H1 (cell line): ENCODE measurements at regions not wholly inside any gene's neighbourhood (a gene's known extent, or its start where the extent isn't known, plus 50 kb on each side); places are given as distances from the start of the nearest gene placed in this dataset.

Experiments used
- CTCF ChIA-PET: fragments of 300-600 bp; sonication (Branson Sonifier 250); formaldehyde crosslinking; loops from one replicate; lab custom pipeline; 2021; ENCODE audit not compliant: partially characterized antibody; lab: Charles Lee
- POLR2A ChIA-PET: fragments of 300-600 bp; sonication (Branson Sonifier 250); formaldehyde crosslinking; loops from one replicate; lab custom pipeline; 2021; ENCODE audit warnings: inconsistent platforms; ENCODE audit not compliant: partially characterized antibody; lab: Charles Lee
- DNase-seq, 2 experiments: peaks; one replicate each; pipeline versions ENCODE4 v3.0.0 to v3.0.0-alpha.2; 2010 to 2022; ENCODE audit warnings: low spot score in 2 of 2, low read depth in 1 of 2, mixed read lengths in 1 of 2
- FAIRE-seq: peaks from 2 replicates; lab custom pipeline; 2011; peaks lifted over from hg19 to GRCh38; lab: Jason Lieb, UNC
- H2AFZ ChIP-seq: 2 replicates; pipeline ENCODE4 v1.8.1; 2012; ENCODE audit warnings: low read length, inconsistent platforms
- H2AK5ac ChIP-seq: 2 replicates; pipeline ENCODE4 v1.6.1; 2013; ENCODE audit warnings: low read depth, low read length
- H2BK120ac ChIP-seq: replicated peaks from 2 replicates; pipeline ENCODE3; 2013; ENCODE audit warnings: low read depth, low read length, inconsistent platforms
- H2BK12ac ChIP-seq: 2 replicates; pipeline ENCODE4 v1.6.1; 2013; ENCODE audit warnings: low read depth, low read length
- H2BK15ac ChIP-seq: 2 replicates; pipeline ENCODE4 v1.6.1; 2013; ENCODE audit warnings: low read length
- H2BK20ac ChIP-seq: 2 replicates; pipeline ENCODE4 v1.6.1; 2013; ENCODE audit warnings: low read length
- H2BK5ac ChIP-seq: 2 replicates; pipeline ENCODE4 v1.6.1; 2013; ENCODE audit warnings: low read depth, low read length
- H3K14ac ChIP-seq: 2 replicates; pipeline ENCODE4 v1.6.1; 2013; ENCODE audit warnings: inconsistent platforms; ENCODE audit not compliant: insufficient read length
- H3K18ac ChIP-seq: 2 replicates; pipeline ENCODE4 v1.6.1; 2013; ENCODE audit warnings: low read length; ENCODE audit errors: extremely low read depth
- H3K23ac ChIP-seq: 2 replicates; pipeline ENCODE4 v1.6.1; 2013; ENCODE audit warnings: inconsistent platforms; ENCODE audit not compliant: insufficient read length
- H3K23me2 ChIP-seq: 2 replicates; pipeline ENCODE4 v1.6.1; 2013; ENCODE audit warnings: low read depth, low read length
- H3K27ac ChIP-seq: 2 replicates; pipeline ENCODE4 v1.6.1; 2011; ENCODE audit warnings: low read depth, low read length, inconsistent platforms
- H3K27me3 ChIP-seq, 4 experiments: replicated peaks in 1 of 4; 1 replicate in 1 of 4; 2 replicates in 3 of 4; pipeline versions ENCODE4 v1.6.1 to v1.8.1; 2011 to 2013; ENCODE audit warnings: low read length in 3 of 4, mild to moderate bottlenecking in 3 of 4, inconsistent platforms in 2 of 4, mixed read lengths in 2 of 4, moderate library complexity in 1 of 4; ENCODE audit not compliant: control insufficient read depth in 3 of 4, insufficient read depth in 3 of 4; ENCODE audit errors: extremely low read depth in 1 of 4
- H3K36me3 ChIP-seq, 4 experiments: 2 replicates each; pipeline versions ENCODE4 v1.6.1 to v1.8.1; 2011 to 2013; ENCODE audit warnings: mild to moderate bottlenecking in 4 of 4, low read length in 3 of 4, moderate library complexity in 2 of 4, control low read depth in 1 of 4, inconsistent platforms in 1 of 4; ENCODE audit not compliant: insufficient read depth in 4 of 4, control insufficient read depth in 2 of 4
- H3K4ac ChIP-seq: replicated peaks from 2 replicates; pipeline ENCODE3; 2013; ENCODE audit warnings: low read length, low read depth, mixed read lengths, inconsistent platforms; ENCODE audit not compliant: insufficient read length
- H3K4me1 ChIP-seq, 4 experiments: replicated peaks in 1 of 4; 1 replicate in 1 of 4; 2 replicates in 3 of 4; pipeline versions ENCODE4 v1.6.1 to v1.8.1; 2011 to 2013; ENCODE audit warnings: low read length in 3 of 4, inconsistent platforms in 2 of 4, mixed read lengths in 1 of 4; ENCODE audit not compliant: insufficient read depth in 4 of 4, control insufficient read depth in 3 of 4
- H3K4me2 ChIP-seq, 2 experiments: 2 replicates each; pipeline versions ENCODE4 v1.6.1 to v1.8.1; 2011 to 2013; ENCODE audit warnings: low read depth in 2 of 2, low read length in 2 of 2, control low read depth in 1 of 2, inconsistent platforms in 1 of 2, mild to moderate bottlenecking in 1 of 2; ENCODE audit not compliant: insufficient read depth in 1 of 2
- H3K4me3 ChIP-seq, 4 experiments: fragments of 200-600, 300-600 bp in 1 of 4; sonication (generic), shearing (Covaris generic), sonication (Bioruptor Twin) in 1 of 4; 2 replicates each; pipeline versions ENCODE4 v1.5.1 to v1.8.1; 2011 to 2016; ENCODE audit warnings: low read length in 4 of 4, low read depth in 3 of 4, control low read depth in 2 of 4, inconsistent platforms in 2 of 4, mild to moderate bottlenecking in 2 of 4, mixed read lengths in 1 of 4, moderate library complexity in 1 of 4; ENCODE audit not compliant: insufficient read depth in 2 of 4; ENCODE audit errors: extremely low read depth in 1 of 4
- H3K56ac ChIP-seq: replicated peaks from 2 replicates; pipeline ENCODE3; 2013; ENCODE audit warnings: low read depth, mild to moderate bottlenecking, mixed read lengths, low read length, inconsistent platforms; ENCODE audit not compliant: insufficient read length
- H3K79me1 ChIP-seq: 2 replicates; pipeline ENCODE4 v1.6.1; 2013; ENCODE audit warnings: low read depth, low read length, control low read depth
- H3K79me2 ChIP-seq, 2 experiments: 2 replicates each; pipeline versions ENCODE4 v1.6.1 to v1.8.1; 2012 to 2013; ENCODE audit warnings: low read length in 2 of 2, mild to moderate bottlenecking in 2 of 2, inconsistent platforms in 1 of 2; ENCODE audit not compliant: insufficient read depth in 2 of 2, control insufficient read depth in 1 of 2
- H3K9ac ChIP-seq, 4 experiments: replicated peaks in 1 of 4; 1 replicate in 1 of 4; 2 replicates in 3 of 4; pipeline versions ENCODE4 v1.6.1 to v1.8.1; 2011 to 2013; ENCODE audit warnings: low read depth in 3 of 4, low read length in 3 of 4, control low read depth in 2 of 4, mild to moderate bottlenecking in 2 of 4, moderate library complexity in 2 of 4, inconsistent platforms in 1 of 4; ENCODE audit errors: extremely low read depth in 1 of 4
- H3K9me3 ChIP-seq, 2 experiments: 2 replicates each; pipeline versions ENCODE4 v1.6.1 to v1.8.1; 2012 to 2013; ENCODE audit warnings: mild to moderate bottlenecking in 2 of 2, moderate library complexity in 2 of 2, control low read depth in 1 of 2, inconsistent platforms in 1 of 2, low read depth in 1 of 2, low read length in 1 of 2, mixed read lengths in 1 of 2; ENCODE audit not compliant: insufficient read depth in 2 of 2
- H4K20me1 ChIP-seq, 2 experiments: replicated peaks in 1 of 2; 2 replicates each; pipeline versions ENCODE3 to v1.8.1; 2011 to 2013; ENCODE audit warnings: inconsistent platforms in 2 of 2, low read length in 2 of 2, mild to moderate bottlenecking in 1 of 2; ENCODE audit not compliant: insufficient read depth in 2 of 2, control insufficient read depth in 1 of 2
- H4K5ac ChIP-seq: 2 replicates; pipeline ENCODE4 v1.6.1; 2013; ENCODE audit warnings: low read length, low read depth, mixed read lengths, inconsistent platforms; ENCODE audit not compliant: insufficient read length
- H4K8ac ChIP-seq: 2 replicates; pipeline ENCODE4 v1.8.0; 2013; ENCODE audit warnings: mild to moderate bottlenecking, moderate library complexity, low read length, inconsistent platforms; ENCODE audit not compliant: insufficient read depth; ENCODE audit errors: extremely low read depth
- H4K91ac ChIP-seq: replicated peaks from 2 replicates; pipeline ENCODE3; 2013; ENCODE audit warnings: low read length, mixed read lengths, inconsistent platforms; ENCODE audit not compliant: insufficient read length
- BACH1 ChIP-seq: IDR thresholded peaks from 2 replicates; pipeline ENCODE4 v1.6.1; 2012; ENCODE audit warnings: low read length, improper control_type of control experiment
- BRCA1 ChIP-seq: IDR thresholded peaks from 2 replicates; pipeline ENCODE4 v1.6.1; 2012; ENCODE audit warnings: low read depth, low read length, improper control_type of control experiment
- CBX8 ChIP-seq: fragments of 300-800, 300-1000 bp; sonication (generic); IDR thresholded peaks from 2 replicates; pipeline ENCODE4 v1.7.1; 2016; ENCODE audit warnings: low read depth, low read length, borderline replicate concordance
- CTCF ChIP-seq, 3 experiments: IDR thresholded peaks; 1 replicate in 2 of 3; 2 replicates in 1 of 3; pipeline versions ENCODE4 v1.5.1 to v1.6.1; 2011; ENCODE audit warnings: low read length in 3 of 3, mild to moderate bottlenecking in 3 of 3, inconsistent platforms in 2 of 3, low read depth in 1 of 3, moderate library complexity in 1 of 3; ENCODE audit not compliant: insufficient read depth in 1 of 3; ENCODE audit errors: control extremely low read depth in 1 of 3
- EP300 ChIP-seq, 2 experiments: IDR thresholded peaks; 1 replicate in 1 of 2; 2 replicates in 1 of 2; pipeline ENCODE4 v1.6.1; 2011 to 2012; ENCODE audit warnings: low read depth in 2 of 2, low read length in 2 of 2, mild to moderate bottlenecking in 2 of 2, borderline replicate concordance in 1 of 2, inconsistent platforms in 1 of 2, moderate library complexity in 1 of 2
- JUN ChIP-seq: IDR thresholded peaks from 2 replicates; pipeline ENCODE4 v1.6.1; 2011; ENCODE audit warnings: low read depth, mild to moderate bottlenecking, improper control_type of control experiment, low read length
- USF2 ChIP-seq: IDR thresholded peaks from 2 replicates; pipeline ENCODE4 v1.6.1; 2011; ENCODE audit warnings: low read length, improper control_type of control experiment
- WGBS, 2 experiments: shearing (Covaris generic) in 1 of 2; methylation state at CpG; one replicate each; pipeline versions ENCODE4 v1.1.6 to v1.1.7; 2013 to 2015; ENCODE audit warnings: low lambda C conversion rate in 2 of 2, mixed read lengths in 2 of 2, inconsistent platforms in 1 of 2, low coverage in 1 of 2, missing lambda C conversion rate in 1 of 2; ENCODE audit not compliant: insufficient replicate concordance in 2 of 2, insufficient coverage in 1 of 2, insufficient read length in 1 of 2; ENCODE audit errors: extremely low coverage in 1 of 2, missing lambda C conversion rate in 1 of 2; 5-methylcytosine and 5-hydroxymethylcytosine counted together
- TF ChIP-seq, protein P1 (sequence below): IDR thresholded peaks from 2 replicates; pipeline ENCODE4 v1.6.1; 2012; ENCODE audit warnings: inconsistent platforms
- TF ChIP-seq, protein P2 (sequence below): IDR thresholded peaks from 2 replicates; pipeline ENCODE4 v1.6.1; 2012; ENCODE audit warnings: inconsistent platforms

DNA sequence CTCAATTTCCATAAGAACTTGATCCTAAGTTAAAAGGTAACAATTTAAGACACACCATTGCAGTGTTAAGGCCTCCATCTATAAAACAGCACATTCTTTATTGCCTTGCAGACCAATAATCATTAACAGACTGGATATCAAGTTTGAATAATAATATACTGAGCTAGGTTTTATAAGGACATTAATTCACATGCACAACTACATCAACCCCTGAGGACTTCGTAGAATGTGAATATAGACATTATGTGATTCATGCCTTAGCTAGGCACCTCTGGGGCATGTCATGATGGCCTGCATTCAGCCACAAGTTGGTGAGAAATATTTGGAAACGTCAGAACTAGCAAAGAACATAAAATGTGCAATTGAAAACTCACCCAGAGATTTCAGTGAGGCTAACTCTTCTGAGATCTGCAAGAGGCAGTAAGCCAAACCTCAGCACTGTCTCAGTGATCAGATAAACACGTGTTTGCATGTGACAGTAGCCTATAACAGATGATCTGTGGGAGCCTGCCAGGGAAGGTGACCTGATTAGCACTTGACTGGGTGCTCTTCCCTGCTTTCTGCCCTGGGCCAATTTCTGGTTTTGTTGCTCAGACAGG is 492.2 kb downstream of the FLRT2 start:
- H3K4me3 ChIP-seq = no peak overlapping the region
- H2BK5ac ChIP-seq = no peak overlapping the region
- H3K27me3 ChIP-seq = no peaks in the 10 kb centered on the region
- no peak overlapping the region for H2AK5ac ChIP-seq
- no peaks in the 10 kb centered on the region for H3K79me1 ChIP-seq
- no peak overlapping the region for H4K5ac ChIP-seq
- H3K9me3 ChIP-seq = no peaks in the 10 kb centered on the region
- ChIA-PET CTCF (interaction anchor here (1.1 to 2.1 kb wide), 2 partner anchors 14 to 16 kb away, joined by 4 to 8 read pairs; no protein-coding TSS in a partner anchor), POLR2A (no interaction called here)
- H3K23ac ChIP-seq = no peak overlapping the region
- no peak for DNase-seq
- H3K4ac ChIP-seq = no peak overlapping the region
- H3K36me3 ChIP-seq = no peaks in the 10 kb centered on the region
- H4K20me1 ChIP-seq = no peaks in the 10 kb centered on the region
- H3K27ac ChIP-seq = no peak overlapping the region
- no peak overlapping the region for H3K4me2 ChIP-seq
- H4K8ac ChIP-seq = no peak overlapping the region
- H3K18ac ChIP-seq = no peak overlapping the region
- no peak overlapping the region for H3K14ac ChIP-seq
- H3K56ac ChIP-seq = no peak overlapping the region
- H3K23me2 ChIP-seq = no peaks in the 10 kb centered on the region
- no peak overlapping the region for H2BK15ac ChIP-seq
- no peak overlapping the region for H3K9ac ChIP-seq
- H2BK12ac ChIP-seq = no peak overlapping the region
- no peaks in the 10 kb centered on the region for H3K79me2 ChIP-seq
- no peak for FAIRE-seq
- 85% methylated on average over 3 of the region's 3 CpGs; no CpG with 5 or more reads in 1 of the 2 experiments for WGBS, 2 experiments
- no peak overlapping the region for H2AFZ ChIP-seq
- no peaks in the 10 kb centered on the region for H3K4me1 ChIP-seq
- H2BK120ac ChIP-seq = no peak overlapping the region
- H2BK20ac ChIP-seq = no peak overlapping the region
- no peak overlapping the region for H4K91ac ChIP-seq
- TF ChIP-seq JUN (no peak), CTCF (IDR thresholded peaks at IDR 0.05; ENCODE audit: control extremely low read depth in 1 of 3, insufficient read depth in 1 of 3, low read depth in 1 of 3, low read length in 3 of 3) (no peak), CBX8 (no peak), BRCA1 (no peak), BACH1 (no peak), EP300 (IDR thresholded peaks at IDR 0.05; ENCODE audit: borderline replicate concordance in 1 of 2, low read depth in 2 of 2, low read length in 2 of 2) (no peak), USF2 (no peak)
- TF ChIP-seq, protein P1, sequence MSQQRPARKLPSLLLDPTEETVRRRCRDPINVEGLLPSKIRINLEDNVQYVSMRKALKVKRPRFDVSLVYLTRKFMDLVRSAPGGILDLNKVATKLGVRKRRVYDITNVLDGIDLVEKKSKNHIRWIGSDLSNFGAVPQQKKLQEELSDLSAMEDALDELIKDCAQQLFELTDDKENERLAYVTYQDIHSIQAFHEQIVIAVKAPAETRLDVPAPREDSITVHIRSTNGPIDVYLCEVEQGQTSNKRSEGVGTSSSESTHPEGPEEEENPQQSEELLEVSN = no peak
- TF ChIP-seq, protein P2, sequence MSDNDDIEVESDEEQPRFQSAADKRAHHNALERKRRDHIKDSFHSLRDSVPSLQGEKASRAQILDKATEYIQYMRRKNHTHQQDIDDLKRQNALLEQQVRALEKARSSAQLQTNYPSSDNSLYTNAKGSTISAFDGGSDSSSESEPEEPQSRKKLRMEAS = no peak
